ENCODE measurements at regions not wholly inside any gene's neighbourhood (a gene's known extent, or its start where the extent isn't known, plus 50 kb on each side); places are given as distances from the start of the nearest gene placed in this dataset.

- no peaks in the 10 kb centered on the region for H3K79me1 ChIP-seq (replicated peaks; ENCODE audit: low read length, poor library complexity, severe bottlenecking)
- no peaks in the 10 kb centered on the region for H3K4me1 ChIP-seq (ENCODE audit: control insufficient read depth, insufficient read depth, low read depth, low read length)
- no peak overlapping the region for H4K91ac ChIP-seq (ENCODE audit: low read length)
- no peak overlapping the region for H3K4me2 ChIP-seq (ENCODE audit: low read length, poor library complexity, severe bottlenecking)
- H3K4me3 ChIP-seq (ENCODE audit: insufficient read depth in 1 of 2, low read depth in 1 of 2, low read length in 2 of 2): peak overlapping the region in 1 of 2 experiments; percentile 13
- no peak overlapping the region for H2AK5ac ChIP-seq (ENCODE audit: low read length, severe bottlenecking)
- no peak overlapping the region for H3K14ac ChIP-seq (ENCODE audit: low read length in 2 of 2)
- no peak overlapping the region for H3K27ac ChIP-seq (ENCODE audit: low read length, poor library complexity, severe bottlenecking)
- no peak overlapping the region for H2BK12ac ChIP-seq (ENCODE audit: low read length in 2 of 2)
- no peak overlapping the region for H3K18ac ChIP-seq (ENCODE audit: low read depth in 1 of 2, low read length in 2 of 2)
- WGBS: 71% methylated on average over 1 of the region's 1 CpG
- peak; percentile 20 for DNase-seq
- no peak overlapping the region for H2BK5ac ChIP-seq (ENCODE audit: low read depth, low read length, poor library complexity, severe bottlenecking)
- no peak overlapping the region for H3K23ac ChIP-seq (ENCODE audit: low read length in 2 of 2)
- H2AFZ ChIP-seq (ENCODE audit: low read depth, low read length): no peak overlapping the region
- no peak overlapping the region for H2BK15ac ChIP-seq (ENCODE audit: low read depth, poor library complexity, severe bottlenecking)
- H3K36me3 ChIP-seq (ENCODE audit: control insufficient read depth in 1 of 2, insufficient read depth in 2 of 2, low read depth in 1 of 2, low read length in 2 of 2): no peaks in the 10 kb centered on the region
- no peaks in the 10 kb centered on the region for H3K9me3 ChIP-seq (ENCODE audit: control insufficient read depth, low read length)
- H3K27me3 ChIP-seq (ENCODE audit: control insufficient read depth in 1 of 2, insufficient read depth in 1 of 2, low read length in 2 of 2): no peaks in the 10 kb centered on the region
- no peak overlapping the region for H2BK120ac ChIP-seq (ENCODE audit: low read depth, low read length)
- H3K9ac ChIP-seq (ENCODE audit: low read length): peak overlapping the region; percentile 44
- no peak overlapping the region for H3K4ac ChIP-seq (ENCODE audit: low read depth in 1 of 2, low read length in 2 of 2)
- no peak overlapping the region for H4K8ac ChIP-seq (ENCODE audit: low read length)
Measured at GRCh38 chr13:38180670-38181069, 169.0 kb upstream of the UFM1 start.

GRCh38 chr13:38180126-38180525 is 169.5 kb upstream of the UFM1 start:
- Histone ChIP-seq H3K4ac (ENCODE audit: low read depth in 1 of 2, low read length in 2 of 2) (no peak overlapping the region), H4K8ac (ENCODE audit: low read length) (no peak overlapping the region), H3K9me3 (ENCODE audit: control insufficient read depth, low read length) (peaks cover 5% of the 10 kb centered on the region), H2AK5ac (ENCODE audit: low read length, severe bottlenecking) (no peak overlapping the region), H3K9ac (ENCODE audit: low read length) (peak overlapping the region; percentile 44), H3K14ac (ENCODE audit: low read length in 2 of 2) (no peak overlapping the region), H3K4me3 (ENCODE audit: insufficient read depth in 1 of 2, low read depth in 1 of 2, low read length in 2 of 2) (peak overlapping the region in 1 of 2 experiments; percentile 13), H4K91ac (ENCODE audit: low read length) (no peak overlapping the region), H3K4me1 (ENCODE audit: control insufficient read depth, insufficient read depth, low read depth, low read length) (no peaks in the 10 kb centered on the region), H3K79me1 (replicated peaks; ENCODE audit: low read length, poor library complexity, severe bottlenecking) (no peaks in the 10 kb centered on the region), H2BK120ac (ENCODE audit: low read depth, low read length) (no peak overlapping the region), H2BK12ac (ENCODE audit: low read length in 2 of 2) (no peak overlapping the region), H3K36me3 (ENCODE audit: control insufficient read depth in 1 of 2, insufficient read depth in 2 of 2, low read depth in 1 of 2, low read length in 2 of 2) (no peaks in the 10 kb centered on the region), H3K4me2 (ENCODE audit: low read length, poor library complexity, severe bottlenecking) (no peak overlapping the region), H3K27me3 (ENCODE audit: control insufficient read depth in 1 of 2, insufficient read depth in 1 of 2, low read length in 2 of 2) (no peaks in the 10 kb centered on the region), H2AFZ (ENCODE audit: low read depth, low read length) (no peak overlapping the region), H3K27ac (ENCODE audit: low read length, poor library complexity, severe bottlenecking) (no peak overlapping the region), H2BK5ac (ENCODE audit: low read depth, low read length, poor library complexity, severe bottlenecking) (no peak overlapping the region), H3K23ac (ENCODE audit: low read length in 2 of 2) (no peak overlapping the region), H3K18ac (ENCODE audit: low read depth in 1 of 2, low read length in 2 of 2) (no peak overlapping the region), H2BK15ac (ENCODE audit: low read depth, poor library complexity, severe bottlenecking) (no peak overlapping the region)
- WGBS: no CpG with 5 or more reads among the region's 1 CpG
- no peak for DNase-seq

- H4K91ac ChIP-seq (ENCODE audit: low read length): no peak overlapping the region
- H3K36me3 ChIP-seq (ENCODE audit: control insufficient read depth in 1 of 2, insufficient read depth in 2 of 2, low read depth in 1 of 2, low read length in 2 of 2): no peaks in the 10 kb centered on the region
Measured at GRCh38 chr13:38176664-38177063, 173.0 kb upstream of the UFM1 start.

GRCh38 chr13:38173403-38173802 is 176.2 kb upstream of the UFM1 start:
- no peak overlapping the region for H4K8ac ChIP-seq (ENCODE audit: low read length)
- no peaks in the 10 kb centered on the region for H3K4me1 ChIP-seq (ENCODE audit: control insufficient read depth, insufficient read depth, low read depth, low read length)
- no peaks in the 10 kb centered on the region for H3K79me1 ChIP-seq (replicated peaks; ENCODE audit: low read length, poor library complexity, severe bottlenecking)
- no peak overlapping the region for H3K18ac ChIP-seq (ENCODE audit: low read depth in 1 of 2, low read length in 2 of 2)
- no peaks in the 10 kb centered on the region for H3K27me3 ChIP-seq (ENCODE audit: control insufficient read depth in 1 of 2, insufficient read depth in 1 of 2, low read length in 2 of 2)
- H4K91ac ChIP-seq (ENCODE audit: low read length): no peak overlapping the region
- no peak overlapping the region for H3K4me3 ChIP-seq (ENCODE audit: insufficient read depth in 1 of 2, low read depth in 1 of 2, low read length in 2 of 2)
- H3K36me3 ChIP-seq (ENCODE audit: control insufficient read depth in 1 of 2, insufficient read depth in 2 of 2, low read depth in 1 of 2, low read length in 2 of 2): no peaks in the 10 kb centered on the region
- H2BK5ac ChIP-seq (ENCODE audit: low read depth, low read length, poor library complexity, severe bottlenecking): no peak overlapping the region
- DNase-seq: no peak
- H3K9ac ChIP-seq (ENCODE audit: low read length): no peak overlapping the region
- H2BK120ac ChIP-seq (ENCODE audit: low read depth, low read length): no peak overlapping the region
- no peak overlapping the region for H3K23ac ChIP-seq (ENCODE audit: low read length in 2 of 2)
- peaks cover 6% of the 10 kb centered on the region for H3K9me3 ChIP-seq (ENCODE audit: control insufficient read depth, low read length)
- WGBS: no CpG with 5 or more reads among the region's 1 CpG
- H2AFZ ChIP-seq (ENCODE audit: low read depth, low read length): no peak overlapping the region
- no peak overlapping the region for H2BK15ac ChIP-seq (ENCODE audit: low read depth, poor library complexity, severe bottlenecking)
- H3K27ac ChIP-seq (ENCODE audit: low read length, poor library complexity, severe bottlenecking): no peak overlapping the region
- H2BK12ac ChIP-seq (ENCODE audit: low read length in 2 of 2): no peak overlapping the region
- H3K14ac ChIP-seq (ENCODE audit: low read length in 2 of 2): no peak overlapping the region
- no peak overlapping the region for H2AK5ac ChIP-seq (ENCODE audit: low read length, severe bottlenecking)
- H3K4ac ChIP-seq (ENCODE audit: low read depth in 1 of 2, low read length in 2 of 2): no peak overlapping the region
- H3K4me2 ChIP-seq (ENCODE audit: low read length, poor library complexity, severe bottlenecking): no peak overlapping the region

More at GRCh38 chr13:38176664-38177063, 173.0 kb upstream of the UFM1 start:
- Histone ChIP-seq H2BK120ac (ENCODE audit: low read depth, low read length) (no peak overlapping the region), H3K9me3 (ENCODE audit: control insufficient read depth, low read length) (peaks cover 6% of the 10 kb centered on the region), H3K4me1 (ENCODE audit: control insufficient read depth, insufficient read depth, low read depth, low read length) (no peaks in the 10 kb centered on the region), H3K4me3 (ENCODE audit: insufficient read depth in 1 of 2, low read depth in 1 of 2, low read length in 2 of 2) (no peak overlapping the region), H2AK5ac (ENCODE audit: low read length, severe bottlenecking) (no peak overlapping the region), H2AFZ (ENCODE audit: low read depth, low read length) (peak overlapping the region; percentile 53), H3K4me2 (ENCODE audit: low read length, poor library complexity, severe bottlenecking) (no peak overlapping the region), H3K23ac (ENCODE audit: low read length in 2 of 2) (no peak overlapping the region), H2BK12ac (ENCODE audit: low read length in 2 of 2) (no peak overlapping the region), H3K14ac (ENCODE audit: low read length in 2 of 2) (no peak overlapping the region), H4K8ac (ENCODE audit: low read length) (no peak overlapping the region), H2BK15ac (ENCODE audit: low read depth, poor library complexity, severe bottlenecking) (no peak overlapping the region), H3K18ac (ENCODE audit: low read depth in 1 of 2, low read length in 2 of 2) (no peak overlapping the region), H3K27me3 (ENCODE audit: control insufficient read depth in 1 of 2, insufficient read depth in 1 of 2, low read length in 2 of 2) (no peaks in the 10 kb centered on the region), H3K4ac (ENCODE audit: low read depth in 1 of 2, low read length in 2 of 2) (no peak overlapping the region), H3K27ac (ENCODE audit: low read length, poor library complexity, severe bottlenecking) (no peak overlapping the region), H3K9ac (ENCODE audit: low read length) (no peak overlapping the region), H2BK5ac (ENCODE audit: low read depth, low read length, poor library complexity, severe bottlenecking) (no peak overlapping the region), H3K79me1 (replicated peaks; ENCODE audit: low read length, poor library complexity, severe bottlenecking) (no peaks in the 10 kb centered on the region)
- no peak for DNase-seq

Data from mesenchymal stem cell (in vitro differentiated cells and primary cell).